ENCODE measurements at regions not wholly inside any gene's neighbourhood (a gene's known extent, or its start where the extent isn't known, plus 50 kb on each side); places are given as distances from the start of the nearest gene placed in this dataset.

DNA sequence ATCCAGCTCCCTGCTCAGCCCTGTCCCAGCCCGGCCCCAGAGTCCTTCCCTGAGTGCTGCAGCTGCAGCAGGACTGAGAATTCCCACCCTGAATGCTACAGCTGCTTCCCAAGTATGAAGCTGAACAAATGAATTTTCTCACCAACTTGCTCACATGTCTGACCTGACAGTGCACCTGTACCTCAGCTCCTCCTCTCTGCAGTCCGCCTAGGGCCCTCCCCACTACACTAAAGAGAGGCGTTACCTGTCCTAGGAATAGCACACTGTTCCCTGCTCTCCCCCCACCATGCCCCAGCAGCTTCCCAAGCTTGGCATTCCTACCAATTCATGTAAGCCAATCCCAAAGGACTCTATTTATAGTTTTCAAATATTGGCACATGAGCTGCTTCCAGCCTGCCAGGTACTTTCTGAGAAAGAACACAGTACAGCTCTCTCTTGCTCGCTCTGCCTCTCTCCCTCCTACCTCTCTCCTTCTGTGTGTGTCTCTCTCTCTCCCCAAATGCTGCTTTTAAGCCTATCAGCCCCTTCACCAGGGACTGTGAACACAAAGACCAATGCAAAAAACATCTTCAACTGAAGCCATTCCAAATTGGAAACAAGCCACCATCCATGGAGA lies 400.1 kb downstream of the TNS3 start:
- TF ChIP-seq, protein P1, sequence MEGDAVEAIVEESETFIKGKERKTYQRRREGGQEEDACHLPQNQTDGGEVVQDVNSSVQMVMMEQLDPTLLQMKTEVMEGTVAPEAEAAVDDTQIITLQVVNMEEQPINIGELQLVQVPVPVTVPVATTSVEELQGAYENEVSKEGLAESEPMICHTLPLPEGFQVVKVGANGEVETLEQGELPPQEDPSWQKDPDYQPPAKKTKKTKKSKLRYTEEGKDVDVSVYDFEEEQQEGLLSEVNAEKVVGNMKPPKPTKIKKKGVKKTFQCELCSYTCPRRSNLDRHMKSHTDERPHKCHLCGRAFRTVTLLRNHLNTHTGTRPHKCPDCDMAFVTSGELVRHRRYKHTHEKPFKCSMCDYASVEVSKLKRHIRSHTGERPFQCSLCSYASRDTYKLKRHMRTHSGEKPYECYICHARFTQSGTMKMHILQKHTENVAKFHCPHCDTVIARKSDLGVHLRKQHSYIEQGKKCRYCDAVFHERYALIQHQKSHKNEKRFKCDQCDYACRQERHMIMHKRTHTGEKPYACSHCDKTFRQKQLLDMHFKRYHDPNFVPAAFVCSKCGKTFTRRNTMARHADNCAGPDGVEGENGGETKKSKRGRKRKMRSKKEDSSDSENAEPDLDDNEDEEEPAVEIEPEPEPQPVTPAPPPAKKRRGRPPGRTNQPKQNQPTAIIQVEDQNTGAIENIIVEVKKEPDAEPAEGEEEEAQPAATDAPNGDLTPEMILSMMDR (IDR thresholded peaks at IDR 0.05) = no peak
- TF ChIP-seq POLR2A (IDR thresholded peaks at IDR 0.05) = no peak

Data from thyroid gland (tissue), 4 donors.